Mucosa of rectum (tissue), 2 donors: ENCODE measurements at regions not wholly inside any gene's neighbourhood (a gene's known extent, or its start where the extent isn't known, plus 50 kb on each side); places are given as distances from the start of the nearest gene placed in this dataset.
"Not testable (repeated sequence)": the region's sequence is repeated elsewhere in the genome, so short reads cannot be mapped to it uniquely, and the experiment has no call there.

Experiments used
- H3K27ac ChIP-seq, 2 donors: one replicate each; pipeline ENCODE4 v1.7.0; 2013; ENCODE audit warnings: inconsistent platforms in 2 of 2, low read depth in 2 of 2, low read length in 2 of 2
- H3K27me3 ChIP-seq, 2 donors: one replicate each; pipeline ENCODE4 v1.7.0; 2013; ENCODE audit warnings: low read length in 2 of 2; ENCODE audit not compliant: control insufficient read depth in 2 of 2, insufficient read depth in 2 of 2
- H3K36me3 ChIP-seq, 2 donors: one replicate each; pipeline ENCODE4 v1.7.0; 2013; ENCODE audit warnings: low read length in 2 of 2; ENCODE audit not compliant: control insufficient read depth in 2 of 2, insufficient read depth in 2 of 2
- H3K4me1 ChIP-seq, 2 donors: one replicate each; pipeline ENCODE4 v1.7.0; 2013; ENCODE audit warnings: low read length in 2 of 2, mild to moderate bottlenecking in 1 of 2; ENCODE audit not compliant: control insufficient read depth in 2 of 2, insufficient read depth in 2 of 2
- H3K4me3 ChIP-seq, 2 donors: one replicate each; pipeline ENCODE4 v1.7.0; 2013; ENCODE audit warnings: low read length in 2 of 2
- H3K9ac ChIP-seq, 2 donors: one replicate each; pipeline ENCODE4 v1.7.0; 2013; ENCODE audit warnings: low read length in 2 of 2, low read depth in 1 of 2, mild to moderate bottlenecking in 1 of 2
- H3K9me3 ChIP-seq, 2 donors: one replicate each; pipeline ENCODE4 v1.7.0; 2013; ENCODE audit warnings: low read length in 2 of 2; ENCODE audit not compliant: control insufficient read depth in 2 of 2
- donor health status: healthy.
- donor health status: Normal muscosa, but diverticular disease.

- H3K9ac ChIP-seq, H3K9me3 ChIP-seq, H3K27ac ChIP-seq, H3K4me1 ChIP-seq, H3K27me3 ChIP-seq, H3K36me3 ChIP-seq, H3K4me3 ChIP-seq: not testable (repeated sequence)
These were observed 225.8 kb upstream of the MSX2 start for GRCh38 chr5:174498575-174498974.

- H3K9ac ChIP-seq, result no peak overlapping the region
- H3K36me3 ChIP-seq, result no peaks in the 10 kb centered on the region
- H3K4me3 ChIP-seq, result no peak overlapping the region
- H3K9me3 ChIP-seq, result no peaks in the 10 kb centered on the region
- H3K27me3 ChIP-seq, result no peaks in the 10 kb centered on the region
- H3K4me1 ChIP-seq, result no peaks in the 10 kb centered on the region
- H3K27ac ChIP-seq, result no peak overlapping the region
These were observed 223.7 kb upstream of the MSX2 start for GRCh38 chr5:174500636-174501035.

- Histone ChIP-seq H3K27ac (no peak overlapping the region), H3K27me3 (no peaks in the 10 kb centered on the region), H3K4me1 (no peaks in the 10 kb centered on the region), H3K9ac (no peak overlapping the region), H3K4me3 (no peak overlapping the region), H3K36me3 (no peaks in the 10 kb centered on the region), H3K9me3 (no peaks in the 10 kb centered on the region)
These were observed 222.8 kb upstream of the MSX2 start for GRCh38 chr5:174501461-174502069.

GRCh38 chr5:174503086-174503460 is 221.3 kb upstream of the MSX2 start:
- H3K9me3 ChIP-seq, result no peaks in the 10 kb centered on the region
- no peak overlapping the region for H3K9ac ChIP-seq
- no peaks in the 10 kb centered on the region for H3K4me1 ChIP-seq
- no peak overlapping the region for H3K27ac ChIP-seq
- H3K4me3 ChIP-seq, result no peak overlapping the region
- H3K27me3 ChIP-seq, result no peaks in the 10 kb centered on the region
- H3K36me3 ChIP-seq, result no peaks in the 10 kb centered on the region

- Histone ChIP-seq H3K27ac (no peak overlapping the region), H3K9me3 (no peaks in the 10 kb centered on the region), H3K27me3 (no peaks in the 10 kb centered on the region), H3K4me3 (peak overlapping the region in 1 of 2 donors; percentile 38), H3K36me3 (no peaks in the 10 kb centered on the region), H3K9ac (no peak overlapping the region), H3K4me1 (no peaks in the 10 kb centered on the region)
These were observed 220.7 kb upstream of the MSX2 start for GRCh38 chr5:174503461-174504265.

- Histone ChIP-seq H3K9me3 (no peaks in the 10 kb centered on the region), H3K36me3 (no peaks in the 10 kb centered on the region), H3K27ac (no peak overlapping the region), H3K4me3 (peak overlapping the region in 1 of 2 donors; percentile 38), H3K27me3 (no peaks in the 10 kb centered on the region), H3K9ac (no peak overlapping the region), H3K4me1 (no peaks in the 10 kb centered on the region)
These were observed 220.1 kb upstream of the MSX2 start for GRCh38 chr5:174504266-174504726.

- Histone ChIP-seq H3K9me3 (no peaks in the 10 kb centered on the region), H3K4me3 (no peak overlapping the region), H3K36me3 (no peaks in the 10 kb centered on the region), H3K4me1 (no peaks in the 10 kb centered on the region), H3K27ac (no peak overlapping the region), H3K9ac (no peak overlapping the region), H3K27me3 (peaks cover 0 to under 1% of the 10 kb centered on the region in 2 donors)
These were observed 218.8 kb upstream of the MSX2 start for GRCh38 chr5:174505621-174506020.

GRCh38 chr5:174510782-174511453 is 213.5 kb upstream of the MSX2 start:
- not testable (repeated sequence) for H3K36me3 ChIP-seq, H3K9ac ChIP-seq, H3K27ac ChIP-seq, H3K27me3 ChIP-seq, H3K4me1 ChIP-seq, H3K4me3 ChIP-seq, H3K9me3 ChIP-seq

GRCh38 chr5:174511714-174512253 is 212.6 kb upstream of the MSX2 start:
- Histone ChIP-seq H3K27me3 (peaks cover 0 to 3% of the 10 kb centered on the region in 2 donors), H3K4me3 (no peak overlapping the region), H3K36me3 (no peaks in the 10 kb centered on the region), H3K9ac (no peak overlapping the region), H3K4me1 (no peaks in the 10 kb centered on the region), H3K27ac (no peak overlapping the region), H3K9me3 (no peaks in the 10 kb centered on the region)

- no peak overlapping the region for H3K4me3 ChIP-seq
- no peaks in the 10 kb centered on the region for H3K36me3 ChIP-seq
- peaks cover 0 to 3% of the 10 kb centered on the region in 2 donors for H3K27me3 ChIP-seq
- no peaks in the 10 kb centered on the region for H3K9me3 ChIP-seq
- H3K9ac ChIP-seq, result no peak overlapping the region
- no peaks in the 10 kb centered on the region for H3K4me1 ChIP-seq
- no peak overlapping the region for H3K27ac ChIP-seq
These were observed 210.1 kb upstream of the MSX2 start for GRCh38 chr5:174514325-174514724.
